Upper lobe of right lung (tissue), 1 donor: ENCODE measurements at regions not wholly inside any gene's neighbourhood (a gene's known extent, or its start where the extent isn't known, plus 50 kb on each side); places are given as distances from the start of the nearest gene placed in this dataset.

ENCODE experiments used
- ATAC-seq: fragments of 200-7000 bp; cut with Tn5 transposase; one replicate; pipeline ENCODE4 v1.9.1; 2020; ENCODE audit warnings: mild to moderate bottlenecking, moderate library complexity
- DNase-seq: peaks from one replicate; pipeline ENCODE4 v3.0.0-alpha.2; 2020
- H3K27ac ChIP-seq: fragments of 200-600 bp; one replicate; pipeline ENCODE4 v1.8.0; 2022
- H3K27me3 ChIP-seq: fragments of 200-600 bp; one replicate; pipeline ENCODE4 v1.8.0; 2022; ENCODE audit warnings: mild to moderate bottlenecking
- H3K36me3 ChIP-seq: fragments of 200-600 bp; one replicate; pipeline ENCODE4 v1.8.0; 2022
- H3K4me1 ChIP-seq: fragments of 200-600 bp; one replicate; pipeline ENCODE4 v1.8.0; 2022
- H3K4me3 ChIP-seq: fragments of 200-600 bp; one replicate; pipeline ENCODE4 v1.8.0; 2022; ENCODE audit warnings: mild to moderate bottlenecking
- H3K9me3 ChIP-seq: fragments of 200-600 bp; one replicate; pipeline ENCODE4 v1.8.0; 2022
- CTCF ChIP-seq: fragments of 200-600 bp; IDR thresholded peaks from one replicate; pipeline ENCODE4 v1.8.0; 2022; ENCODE audit warnings: antibody characterized with exemption
- intact Hi-C: fragments of 100-400 bp; cut with DNase I; formaldehyde crosslinking; loops from one replicate; pipeline ENCODE4 v1.11.0; 2022
- donor health status: DM: no; HTN: yes; CAD: no; lungs with severe emphysema.

DNA sequence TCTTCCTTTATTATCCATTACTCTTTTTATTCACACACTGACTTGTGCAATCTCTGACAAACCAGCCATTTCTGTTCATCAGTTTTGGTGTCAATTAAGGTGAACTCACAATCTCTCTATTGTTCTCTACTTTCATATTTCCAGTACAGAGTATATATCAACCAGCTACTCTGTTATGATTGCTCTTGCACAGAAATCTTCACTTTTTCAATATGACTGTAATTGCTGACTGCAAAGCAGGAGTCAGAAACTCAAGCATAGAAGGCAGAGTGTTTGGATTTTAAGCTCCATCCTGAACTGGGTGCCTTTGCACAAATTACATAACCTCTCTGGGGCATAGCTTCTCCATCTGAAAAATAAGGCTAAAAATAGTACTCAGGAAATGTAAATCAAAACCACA is 1042.0 kb downstream of the GRM8 start:
- intact Hi-C loops: no loop called here
- no peak for ATAC-seq
- Histone ChIP-seq H3K27ac (no peak overlapping the region), H3K4me1 (no peaks in the 10 kb centered on the region), H3K9me3 (no peaks in the 10 kb centered on the region), H3K27me3 (no peaks in the 10 kb centered on the region), H3K4me3 (no peak overlapping the region), H3K36me3 (no peaks in the 10 kb centered on the region)
- DNase-seq: no peak
- TF ChIP-seq CTCF: no peak

DNA sequence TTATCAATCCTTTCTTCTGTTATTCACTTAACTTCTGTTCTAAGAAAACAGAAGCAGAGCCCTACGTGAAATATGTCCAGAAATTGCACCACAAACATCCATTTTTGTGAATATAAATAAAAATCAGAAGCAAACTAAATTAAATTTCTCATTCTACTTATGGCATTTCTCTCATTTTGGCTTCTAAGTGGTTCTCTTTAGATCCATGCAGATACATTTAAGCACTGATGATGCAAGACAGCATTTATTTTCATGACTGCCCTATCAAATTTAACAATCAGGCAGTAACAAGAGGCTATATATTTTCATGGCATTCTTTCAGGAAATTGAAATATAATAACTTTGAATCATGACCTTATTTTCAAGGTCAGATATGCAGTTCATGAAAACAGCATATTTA is 1049.6 kb downstream of the GRM8 start:
- Histone ChIP-seq H3K27ac (no peak overlapping the region), H3K9me3 (no peaks in the 10 kb centered on the region), H3K4me1 (no peaks in the 10 kb centered on the region), H3K36me3 (no peaks in the 10 kb centered on the region), H3K27me3 (no peaks in the 10 kb centered on the region), H3K4me3 (no peak overlapping the region)
- no peak for TF ChIP-seq CTCF
- DNase-seq (no peak), ATAC-seq (no peak)
- intact Hi-C loops: no loop called here

DNA sequence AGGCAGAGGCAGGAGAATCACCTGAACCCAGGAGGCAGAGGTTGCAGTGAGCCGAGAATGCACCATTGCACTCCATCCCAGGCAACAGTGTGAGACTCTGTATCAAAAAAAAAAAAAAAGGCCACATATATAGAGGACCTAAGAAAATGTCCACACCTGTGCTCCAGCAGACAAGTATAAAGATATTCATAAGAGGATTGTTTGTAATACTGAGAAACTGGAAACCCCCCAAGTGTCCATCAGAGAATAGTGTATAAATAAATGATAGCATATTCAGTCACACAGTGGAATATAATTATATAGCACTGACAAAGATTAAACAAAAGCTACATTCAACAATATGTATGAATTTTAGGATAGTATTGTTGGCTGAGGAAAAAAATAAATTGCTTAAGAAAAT is 1050.6 kb downstream of the GRM8 start:
- Histone ChIP-seq H3K36me3 (no peaks in the 10 kb centered on the region), H3K27ac (no peak overlapping the region), H3K27me3 (no peaks in the 10 kb centered on the region), H3K9me3 (no peaks in the 10 kb centered on the region), H3K4me1 (no peaks in the 10 kb centered on the region), H3K4me3 (no peak overlapping the region)
- intact Hi-C loops: no loop called here
- no peak for TF ChIP-seq CTCF
- DNase-seq (no peak), ATAC-seq (no peak)

DNA sequence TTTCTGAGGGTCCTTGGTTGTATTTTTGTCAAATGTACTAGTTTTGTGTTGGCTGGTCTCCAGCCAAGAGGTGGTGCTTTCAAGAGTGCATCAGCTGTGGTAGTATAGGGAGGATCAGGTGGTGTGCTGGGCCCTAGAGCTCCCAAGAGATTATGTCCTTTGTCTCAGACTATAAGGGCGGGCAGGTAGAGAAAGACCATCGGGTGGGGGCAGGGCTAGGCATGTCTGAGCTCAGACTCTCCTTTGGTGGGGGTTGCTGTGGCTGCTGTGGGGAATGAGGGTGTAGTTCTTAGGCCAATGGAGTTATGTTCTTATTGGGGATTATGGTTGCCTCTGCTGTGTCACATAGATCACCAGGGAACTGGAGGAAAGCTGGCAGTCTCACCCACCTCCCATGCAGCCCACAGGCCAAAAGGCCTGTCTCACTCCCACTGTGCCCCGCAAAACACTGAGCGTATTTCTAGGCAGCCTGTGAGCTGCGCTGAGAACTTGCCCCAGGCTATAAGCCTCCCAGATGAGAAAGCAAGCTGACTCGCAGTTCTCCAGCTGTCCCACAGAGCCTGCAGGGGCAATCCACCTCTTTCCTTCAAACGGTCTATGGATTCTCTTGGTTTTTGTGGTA is 1066.7 kb downstream of the GRM8 start:
- H3K4me1 ChIP-seq: no peaks in the 10 kb centered on the region
- DNase-seq (no peak), ATAC-seq (no peak)
- no peaks in the 10 kb centered on the region for H3K36me3 ChIP-seq
- no peak for TF ChIP-seq CTCF
- H3K9me3 ChIP-seq: no peaks in the 10 kb centered on the region
- intact Hi-C loops: no loop called here
- no peaks in the 10 kb centered on the region for H3K27me3 ChIP-seq
- no peak overlapping the region for H3K4me3 ChIP-seq
- H3K27ac ChIP-seq: no peak overlapping the region

DNA sequence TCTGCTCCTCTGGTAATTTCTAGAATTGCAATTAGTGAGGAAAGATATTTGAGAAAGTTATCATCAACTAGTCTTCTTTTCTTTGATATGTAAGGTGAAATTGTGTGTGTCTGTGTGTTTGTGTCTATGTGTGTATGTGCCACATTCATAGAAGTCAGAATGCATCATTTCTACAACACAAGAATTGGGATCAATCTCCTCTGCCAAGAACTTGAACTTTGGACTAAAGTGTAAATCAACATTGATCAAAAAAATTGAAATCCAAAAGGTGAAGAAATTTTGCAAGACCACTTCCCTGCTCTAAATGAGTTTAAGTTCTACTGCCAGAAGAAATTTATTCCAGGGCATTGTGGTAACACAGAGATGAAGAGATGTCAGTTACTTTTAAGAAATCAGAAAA is 1072.8 kb downstream of the GRM8 start:
- Histone ChIP-seq H3K36me3 (no peaks in the 10 kb centered on the region), H3K27me3 (no peaks in the 10 kb centered on the region), H3K4me3 (no peak overlapping the region), H3K9me3 (no peaks in the 10 kb centered on the region), H3K4me1 (no peaks in the 10 kb centered on the region), H3K27ac (no peak overlapping the region)
- intact Hi-C loops: no loop called here
- TF ChIP-seq CTCF: no peak
- DNase-seq: no peak
- ATAC-seq: no peak

- no peak for TF ChIP-seq CTCF
- Histone ChIP-seq H3K9me3 (no peaks in the 10 kb centered on the region), H3K36me3 (no peaks in the 10 kb centered on the region), H3K4me3 (no peak overlapping the region), H3K4me1 (no peaks in the 10 kb centered on the region), H3K27ac (no peak overlapping the region), H3K27me3 (no peaks in the 10 kb centered on the region)
- DNase-seq (no peak), ATAC-seq (no peak)
- intact Hi-C loops: no loop called here
Measured at GRCh38 chr7:126178865-126179264, 1073.9 kb downstream of the GRM8 start.
